Keratinocyte (primary cell): ENCODE measurements at regions not wholly inside any gene's neighbourhood (a gene's known extent, or its start where the extent isn't known, plus 50 kb on each side); places are given as distances from the start of the nearest gene placed in this dataset.

Experiments
- DNase-seq: peaks from one replicate; pipeline ENCODE4 v3.0.0-alpha.2; 2011; ENCODE audit warnings: low read depth, missing footprints, low spot score
- FAIRE-seq: peaks from 2 replicates; lab custom pipeline; 2011; peaks lifted over from hg19 to GRCh38; lab: Jason Lieb, UNC
- H2AFZ ChIP-seq: 2 replicates; pipeline ENCODE4 v1.6.0; 2012; ENCODE audit warnings: low read length, control low read depth, inconsistent platforms; ENCODE audit not compliant: control insufficient read depth
- H3K27ac ChIP-seq: 2 replicates; pipeline ENCODE4 v1.5.1; 2011; ENCODE audit warnings: low read length; ENCODE audit not compliant: control insufficient read depth, insufficient read depth
- H3K27me3 ChIP-seq: 3 replicates; pipeline ENCODE4 v1.6.0; 2011; ENCODE audit warnings: low read length; ENCODE audit not compliant: control insufficient read depth, insufficient read depth; ENCODE audit errors: extremely low read depth
- H3K36me3 ChIP-seq, 2 experiments: 2 replicates in 1 of 2; 3 replicates in 1 of 2; pipeline ENCODE4 v1.5.1; 2011; ENCODE audit warnings: low read length in 2 of 2, mild to moderate bottlenecking in 1 of 2; ENCODE audit not compliant: control insufficient read depth in 2 of 2, insufficient read depth in 2 of 2; ENCODE audit errors: extremely low read depth in 1 of 2
- H3K4me1 ChIP-seq: 3 replicates; pipeline ENCODE4 v1.5.1; 2011; ENCODE audit warnings: low read length; ENCODE audit not compliant: control insufficient read depth, insufficient read depth; ENCODE audit errors: extremely low read depth
- H3K4me2 ChIP-seq: 3 replicates; pipeline ENCODE4 v1.6.0; 2011; ENCODE audit warnings: low read depth, low read length; ENCODE audit not compliant: control insufficient read depth, insufficient read depth; ENCODE audit errors: extremely low read depth
- H3K4me3 ChIP-seq, 3 experiments: fragments of 200-600 bp in 1 of 3; sonication (generic) in 1 of 3; 2 replicates in 2 of 3; 3 replicates in 1 of 3; pipeline ENCODE4 v1.5.1; 2011 to 2016; ENCODE audit warnings: low read length in 3 of 3, mild to moderate bottlenecking in 3 of 3, control low read depth in 2 of 3, inconsistent platforms in 1 of 3, low read depth in 1 of 3, mixed read lengths in 1 of 3, mixed run types in 1 of 3, moderate library complexity in 1 of 3; ENCODE audit not compliant: control insufficient read depth in 2 of 3, insufficient read depth in 2 of 3; ENCODE audit errors: extremely low read depth in 1 of 3
- H3K79me2 ChIP-seq: 2 replicates; pipeline ENCODE4 v1.6.0; 2012; ENCODE audit warnings: low read length; ENCODE audit not compliant: control insufficient read depth, insufficient read depth
- H3K9ac ChIP-seq: 3 replicates; pipeline ENCODE4 v1.6.0; 2011; ENCODE audit warnings: low read length; ENCODE audit not compliant: control insufficient read depth, insufficient read depth; ENCODE audit errors: extremely low read depth
- H3K9me1 ChIP-seq: 3 replicates; pipeline ENCODE4 v1.6.0; 2011; ENCODE audit warnings: low read length; ENCODE audit not compliant: control insufficient read depth, insufficient read depth; ENCODE audit errors: extremely low read depth
- H3K9me3 ChIP-seq: 2 replicates; pipeline ENCODE4 v1.5.1; 2012; ENCODE audit warnings: low read depth, low read length; ENCODE audit not compliant: control insufficient read depth
- H4K20me1 ChIP-seq: 3 replicates; pipeline ENCODE4 v1.6.0; 2011; ENCODE audit warnings: low read length; ENCODE audit not compliant: control insufficient read depth, insufficient read depth; ENCODE audit errors: extremely low read depth
- CTCF ChIP-seq, 3 experiments: IDR thresholded peaks in 1 of 3; conservative IDR thresholded peaks in 1 of 3; optimal IDR thresholded peaks in 1 of 3; 2 replicates in 2 of 3; 3 replicates in 1 of 3; pipeline versions ENCODE3 to v1.5.1; 2011; ENCODE audit warnings: low read length in 3 of 3, mild to moderate bottlenecking in 3 of 3, moderate library complexity in 2 of 3, control low read depth in 1 of 3, inconsistent platforms in 1 of 3; ENCODE audit not compliant: insufficient read depth in 2 of 3; ENCODE audit errors: extremely low read depth in 1 of 3
- EZH2 ChIP-seq: IDR thresholded peaks from one replicate; pipeline ENCODE4 v1.6.1; 2012; ENCODE audit warnings: inconsistent platforms, mild to moderate bottlenecking, low read length, moderate library complexity
- dilution Hi-C: fragments of 300-500 bp; cut with MboI; formaldehyde crosslinking; loops from one replicate; pipeline ENCODE4 v1.7.0; 2020; ENCODE audit warnings: low sequenced_read_pairs; ENCODE audit not compliant: extremely low pct_ligation_motif_present

GRCh38 chr1:56152635-56153034, 426.7 kb downstream of the PLPP3 start:
- dilution Hi-C loops, result no loop called here
- FAIRE-seq, result no peak

DNA sequence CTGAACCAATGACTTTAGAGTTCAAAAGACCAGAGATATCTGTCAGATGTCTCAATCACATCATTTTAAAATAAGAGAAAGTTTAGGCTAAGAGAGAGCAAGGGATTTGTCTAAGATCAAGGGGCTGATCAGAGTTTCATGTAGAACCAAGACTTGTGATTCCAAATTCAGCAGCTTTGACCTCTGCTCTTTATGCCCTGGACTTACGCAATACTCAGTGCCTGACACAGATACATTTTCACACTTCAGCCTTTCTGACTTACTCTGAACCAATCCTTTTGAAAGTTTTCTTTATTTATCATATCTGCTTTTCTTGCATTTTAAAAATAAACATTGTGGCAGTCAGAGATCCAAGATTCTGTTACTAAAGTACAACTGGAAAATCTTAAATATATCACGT, 428.0 kb downstream of the PLPP3 start:
- no peaks in the 10 kb centered on the region for H3K36me3 ChIP-seq
- no peak for TF ChIP-seq CTCF (optimal IDR thresholded peaks at IDR 0.05 in 1 of 3, IDR thresholded peaks at IDR 0.05 in 1 of 3, conservative IDR thresholded peaks at IDR 0.05 in 1 of 3; ENCODE audit: extremely low read depth in 1 of 3, insufficient read depth in 2 of 3, low read length in 3 of 3)
- no peak for TF ChIP-seq EZH2
- no peak overlapping the region for H3K4me2 ChIP-seq
- H2AFZ ChIP-seq, result no peak overlapping the region
- no peaks in the 10 kb centered on the region for H3K4me1 ChIP-seq
- no peaks in the 10 kb centered on the region for H3K9me3 ChIP-seq
- dilution Hi-C loops, result no loop called here
- DNase-seq, result no peak
- FAIRE-seq, result no peak
- H3K4me3 ChIP-seq, result no peak overlapping the region
- H3K9ac ChIP-seq, result no peak overlapping the region
- no peaks in the 10 kb centered on the region for H4K20me1 ChIP-seq
- no peak overlapping the region for H3K27ac ChIP-seq
- no peaks in the 10 kb centered on the region for H3K9me1 ChIP-seq
- H3K79me2 ChIP-seq, result no peaks in the 10 kb centered on the region
- no peaks in the 10 kb centered on the region for H3K27me3 ChIP-seq

More at GRCh38 chr1:56152635-56153034, 426.7 kb downstream of the PLPP3 start:
- Histone ChIP-seq H3K4me1 (no peaks in the 10 kb centered on the region), H3K9me1 (no peaks in the 10 kb centered on the region), H3K4me3 (no peak overlapping the region), H3K4me2 (no peak overlapping the region), H3K9ac (no peak overlapping the region), H3K36me3 (no peaks in the 10 kb centered on the region), H3K27me3 (no peaks in the 10 kb centered on the region), H3K27ac (no peak overlapping the region), H4K20me1 (no peaks in the 10 kb centered on the region), H2AFZ (no peak overlapping the region), H3K79me2 (no peaks in the 10 kb centered on the region), H3K9me3 (no peaks in the 10 kb centered on the region)
- no peak for DNase-seq
- no peak for TF ChIP-seq CTCF (optimal IDR thresholded peaks at IDR 0.05 in 1 of 3, IDR thresholded peaks at IDR 0.05 in 1 of 3, conservative IDR thresholded peaks at IDR 0.05 in 1 of 3; ENCODE audit: extremely low read depth in 1 of 3, insufficient read depth in 2 of 3, low read length in 3 of 3)
